HEK293 (cell line): ENCODE measurements at regions not wholly inside any gene's neighbourhood (a gene's known extent, or its start where the extent isn't known, plus 50 kb on each side); places are given as distances from the start of the nearest gene placed in this dataset.

Source experiments
- CTCF ChIA-PET: fragments of 350-600 bp; formaldehyde crosslinking; extraction: SDS; loops from one replicate; lab custom pipeline; 2021; ENCODE audit warnings: antibody characterized with exemption; lab: Yijun Ruan, JAX
- POLR2A ChIA-PET: fragments of 300-600 bp; formaldehyde crosslinking; extraction: SDS; loops from one replicate; lab custom pipeline; 2020; ENCODE audit warnings: antibody characterized with exemption, inconsistent platforms; lab: Yijun Ruan, JAX
- H3K27ac ChIP-seq: fragments of 200-500 bp; sonication (Bioruptor generic); 2 replicates; pipeline ENCODE4 v1.5.1; 2014; ENCODE audit warnings: low read depth, low read length, control low read depth, inconsistent platforms; ENCODE audit errors: extremely low read depth
- H3K36me3 ChIP-seq, 2 experiments: fragments of 200-500 bp in 1 of 2; sonication (Bioruptor generic) in 1 of 2; 1 replicate in 1 of 2; 2 replicates in 1 of 2; pipeline ENCODE4 v1.5.1; 2014 to 2017; ENCODE audit warnings: inconsistent platforms in 2 of 2, low read length in 2 of 2; ENCODE audit not compliant: control insufficient read depth in 2 of 2, insufficient read depth in 1 of 2
- H3K4me1 ChIP-seq: fragments of 200-500 bp; sonication (Bioruptor generic); 2 replicates; pipeline ENCODE4 v1.5.1; 2014; ENCODE audit warnings: mild to moderate bottlenecking, low read length, inconsistent platforms; ENCODE audit not compliant: control insufficient read depth, insufficient read depth
- H3K4me3 ChIP-seq: 2 replicates; pipeline ENCODE4 v1.5.1; 2011; ENCODE audit warnings: low read depth, mild to moderate bottlenecking, control low read depth, low read length, moderate library complexity
- H3K9me3 ChIP-seq: fragments of 200-500 bp; sonication (Bioruptor generic); 2 replicates; pipeline ENCODE4 v1.5.1; 2014; ENCODE audit warnings: low read depth, low read length, inconsistent platforms; ENCODE audit not compliant: control insufficient read depth, insufficient read depth
- GLIS2 ChIP-seq: fragments of 450-650 bp; formaldehyde crosslinking; IDR thresholded peaks from 2 replicates; pipeline ENCODE4 v1.5.1; 2016; ENCODE audit warnings: missing biosample characterization, missing genetic modification characterization
- HOXA7 ChIP-seq: sonication (generic); formaldehyde crosslinking; IDR thresholded peaks from 2 replicates; pipeline ENCODE4 v1.8.1; 2022; ENCODE audit warnings: missing genetic modification reagents, borderline replicate concordance
- HOXC10 ChIP-seq: sonication (generic); formaldehyde crosslinking; IDR thresholded peaks from 2 replicates; pipeline ENCODE4 v1.8.1; 2023; ENCODE audit warnings: mild to moderate bottlenecking, missing genetic modification reagents
- HOXD13 ChIP-seq: sonication (generic); formaldehyde crosslinking; IDR thresholded peaks from 2 replicates; pipeline ENCODE4 v1.8.0; 2022; ENCODE audit warnings: missing genetic modification reagents, borderline replicate concordance
- KLF16 ChIP-seq: fragments of 450-650 bp; formaldehyde crosslinking; IDR thresholded peaks from 2 replicates; pipeline ENCODE4 v1.5.1; 2017; ENCODE audit warnings: missing biosample characterization, missing genetic modification characterization
- REPIN1 ChIP-seq: fragments of 450-650 bp; formaldehyde crosslinking; IDR thresholded peaks from 2 replicates; pipeline ENCODE4 v1.5.1; 2017; ENCODE audit warnings: missing biosample characterization, missing genetic modification characterization, low read depth
- ZBTB21 ChIP-seq: fragments of 450-650 bp; formaldehyde crosslinking; IDR thresholded peaks from 2 replicates; pipeline ENCODE4 v1.5.1; 2017; ENCODE audit warnings: missing biosample characterization, missing genetic modification characterization
- ZFP37 ChIP-seq: fragments of 450-650 bp; formaldehyde crosslinking; IDR thresholded peaks from 2 replicates; pipeline ENCODE4 v1.5.1; 2016; ENCODE audit warnings: missing biosample characterization, missing genetic modification characterization
- ZNF114 ChIP-seq: fragments of 450-650 bp; formaldehyde crosslinking; IDR thresholded peaks from 2 replicates; pipeline ENCODE4 v1.5.0; 2017; ENCODE audit warnings: missing biosample characterization, missing genetic modification characterization
- ZNF146 ChIP-seq: fragments of 450-650 bp; formaldehyde crosslinking; IDR thresholded peaks from 2 replicates; pipeline ENCODE4 v1.5.1; 2016; ENCODE audit warnings: missing biosample characterization, missing genetic modification characterization
- ZNF19 ChIP-seq: fragments of 450-650 bp; formaldehyde crosslinking; IDR thresholded peaks from 2 replicates; pipeline ENCODE4; 2016; ENCODE audit warnings: missing biosample characterization, missing genetic modification characterization, low read depth
- ZNF366 ChIP-seq: fragments of 450-650 bp; formaldehyde crosslinking; conservative IDR thresholded peaks from 2 replicates; pipeline ENCODE4 v1.5.1; 2016; ENCODE audit warnings: missing biosample characterization, missing genetic modification characterization
- ZNF514 ChIP-seq: fragments of 450-650 bp; formaldehyde crosslinking; IDR thresholded peaks from 2 replicates; pipeline ENCODE4 v1.5.1; 2016; ENCODE audit warnings: missing biosample characterization, missing genetic modification characterization
- ZNF701 ChIP-seq: fragments of 450-650 bp; formaldehyde crosslinking; IDR thresholded peaks from 2 replicates; pipeline ENCODE4 v1.5.1; 2016; ENCODE audit warnings: missing biosample characterization, missing genetic modification characterization
- ZNF830 ChIP-seq: fragments of 450-650 bp; IDR thresholded peaks from 2 replicates; pipeline ENCODE4 v1.5.0; 2018; ENCODE audit warnings: missing biosample characterization, missing genetic modification characterization, low read depth, mild to moderate bottlenecking, moderate library complexity
- ZSCAN16 ChIP-seq: fragments of 450-650 bp; formaldehyde crosslinking; IDR thresholded peaks from 2 replicates; pipeline ENCODE4 v1.5.1; 2016; ENCODE audit warnings: missing biosample characterization, missing genetic modification characterization
- ZSCAN23 ChIP-seq: fragments of 450-650 bp; formaldehyde crosslinking; IDR thresholded peaks from 2 replicates; pipeline ENCODE4 v1.5.1; 2016; ENCODE audit warnings: missing biosample characterization, missing genetic modification characterization
- TF ChIP-seq, protein P1 (sequence below): fragments of 450-650 bp; formaldehyde crosslinking; IDR thresholded peaks from 2 replicates; pipeline ENCODE4 v1.5.1; 2016; ENCODE audit warnings: missing biosample characterization, missing genetic modification characterization
- TF ChIP-seq, protein P2 (sequence below): fragments of 450-650 bp; formaldehyde crosslinking; IDR thresholded peaks from 2 replicates; pipeline ENCODE4 v1.5.1; 2017; ENCODE audit warnings: missing biosample characterization, missing genetic modification characterization
- TF ChIP-seq, protein P3 (sequence below): fragments of 450-650 bp; formaldehyde crosslinking; IDR thresholded peaks from 2 replicates; pipeline ENCODE4 v1.5.1; 2016; ENCODE audit warnings: missing biosample characterization, missing genetic modification characterization
- TF ChIP-seq, protein P4 (sequence below): fragments of 450-650 bp; formaldehyde crosslinking; IDR thresholded peaks from 2 replicates; pipeline ENCODE4 v1.5.1; 2016; ENCODE audit warnings: missing biosample characterization, missing genetic modification characterization, borderline replicate concordance

DNA sequence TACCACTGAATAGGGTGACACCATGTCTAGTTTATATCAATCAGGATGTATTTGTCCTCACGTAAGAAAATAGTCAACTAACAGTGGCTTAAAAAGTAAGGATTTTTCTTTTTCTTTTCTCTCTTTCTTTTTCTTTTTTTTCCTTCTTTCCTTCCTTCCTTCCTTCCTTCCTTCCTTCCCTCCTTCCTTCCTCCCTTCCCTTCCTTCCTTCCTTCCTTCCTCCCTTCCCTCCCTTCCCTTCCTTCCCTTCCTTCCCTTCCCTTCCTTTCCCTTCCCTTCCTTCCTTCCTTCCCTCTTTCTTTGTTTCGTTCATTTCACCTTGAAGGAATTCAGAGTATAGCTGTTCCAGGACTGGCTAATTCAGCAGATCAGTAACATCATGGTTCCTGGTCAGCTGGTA, 83.2 kb downstream of the SOX4 start:
- ChIA-PET CTCF (no interaction called here), POLR2A (no interaction called here)
- H3K9me3 ChIP-seq = no peaks in the 10 kb centered on the region
- no peak overlapping the region for H3K4me3 ChIP-seq
- H3K36me3 ChIP-seq = no peaks in the 10 kb centered on the region
- H3K4me1 ChIP-seq = no peaks in the 10 kb centered on the region; the same call in 1 of the 2 replicates
- no peak for TF ChIP-seq HOXC10
- peak; percentile 92 for TF ChIP-seq ZNF366
- no peak for TF ChIP-seq HOXD13 (CRISPR knock-in tag)
- TF ChIP-seq, protein P1, sequence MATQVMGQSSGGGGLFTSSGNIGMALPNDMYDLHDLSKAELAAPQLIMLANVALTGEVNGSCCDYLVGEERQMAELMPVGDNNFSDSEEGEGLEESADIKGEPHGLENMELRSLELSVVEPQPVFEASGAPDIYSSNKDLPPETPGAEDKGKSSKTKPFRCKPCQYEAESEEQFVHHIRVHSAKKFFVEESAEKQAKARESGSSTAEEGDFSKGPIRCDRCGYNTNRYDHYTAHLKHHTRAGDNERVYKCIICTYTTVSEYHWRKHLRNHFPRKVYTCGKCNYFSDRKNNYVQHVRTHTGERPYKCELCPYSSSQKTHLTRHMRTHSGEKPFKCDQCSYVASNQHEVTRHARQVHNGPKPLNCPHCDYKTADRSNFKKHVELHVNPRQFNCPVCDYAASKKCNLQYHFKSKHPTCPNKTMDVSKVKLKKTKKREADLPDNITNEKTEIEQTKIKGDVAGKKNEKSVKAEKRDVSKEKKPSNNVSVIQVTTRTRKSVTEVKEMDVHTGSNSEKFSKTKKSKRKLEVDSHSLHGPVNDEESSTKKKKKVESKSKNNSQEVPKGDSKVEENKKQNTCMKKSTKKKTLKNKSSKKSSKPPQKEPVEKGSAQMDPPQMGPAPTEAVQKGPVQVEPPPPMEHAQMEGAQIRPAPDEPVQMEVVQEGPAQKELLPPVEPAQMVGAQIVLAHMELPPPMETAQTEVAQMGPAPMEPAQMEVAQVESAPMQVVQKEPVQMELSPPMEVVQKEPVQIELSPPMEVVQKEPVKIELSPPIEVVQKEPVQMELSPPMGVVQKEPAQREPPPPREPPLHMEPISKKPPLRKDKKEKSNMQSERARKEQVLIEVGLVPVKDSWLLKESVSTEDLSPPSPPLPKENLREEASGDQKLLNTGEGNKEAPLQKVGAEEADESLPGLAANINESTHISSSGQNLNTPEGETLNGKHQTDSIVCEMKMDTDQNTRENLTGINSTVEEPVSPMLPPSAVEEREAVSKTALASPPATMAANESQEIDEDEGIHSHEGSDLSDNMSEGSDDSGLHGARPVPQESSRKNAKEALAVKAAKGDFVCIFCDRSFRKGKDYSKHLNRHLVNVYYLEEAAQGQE (tag by site-specific recombination) = no peak
- H3K27ac ChIP-seq = no peak overlapping the region

DNA sequence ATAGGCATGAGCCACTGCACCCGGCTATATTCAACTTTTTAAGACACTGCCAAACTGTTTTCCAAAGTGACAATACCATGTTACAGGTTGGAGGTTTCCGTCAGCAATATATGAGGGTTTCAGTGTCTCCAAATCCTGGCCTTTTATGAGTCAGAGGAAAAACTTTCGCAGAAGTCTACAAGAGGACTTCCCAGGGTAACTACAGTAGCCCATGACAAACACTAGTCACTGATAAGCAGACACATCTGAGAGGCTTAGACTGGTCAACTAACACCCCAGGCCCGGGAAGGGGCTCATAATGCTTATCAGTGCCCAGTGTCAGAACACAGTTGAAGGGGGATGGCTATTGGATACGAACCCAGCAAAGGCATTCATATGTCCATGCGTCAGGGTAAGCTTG, 85.4 kb downstream of the SOX4 start:
- POLR2A ChIA-PET = interaction anchor here (0.6 to 0.7 kb wide), 2 partner anchors 242 to 636 kb away, joined by 3 to 8 read pairs; no protein-coding TSS in a partner anchor
- Histone ChIP-seq H3K4me3 (no peak overlapping the region), H3K36me3 (no peaks in the 10 kb centered on the region), H3K4me1 (no peaks in the 10 kb centered on the region; the same call in 1 of the 2 replicates), H3K27ac (no peak overlapping the region), H3K9me3 (no peaks in the 10 kb centered on the region)
- TF ChIP-seq ZNF830 (tag by site-specific recombination) = no peak
- TF ChIP-seq GLIS2 (tag by site-specific recombination) = no peak
- TF ChIP-seq ZNF114 (tag by site-specific recombination) = no peak
- TF ChIP-seq, protein P2, sequence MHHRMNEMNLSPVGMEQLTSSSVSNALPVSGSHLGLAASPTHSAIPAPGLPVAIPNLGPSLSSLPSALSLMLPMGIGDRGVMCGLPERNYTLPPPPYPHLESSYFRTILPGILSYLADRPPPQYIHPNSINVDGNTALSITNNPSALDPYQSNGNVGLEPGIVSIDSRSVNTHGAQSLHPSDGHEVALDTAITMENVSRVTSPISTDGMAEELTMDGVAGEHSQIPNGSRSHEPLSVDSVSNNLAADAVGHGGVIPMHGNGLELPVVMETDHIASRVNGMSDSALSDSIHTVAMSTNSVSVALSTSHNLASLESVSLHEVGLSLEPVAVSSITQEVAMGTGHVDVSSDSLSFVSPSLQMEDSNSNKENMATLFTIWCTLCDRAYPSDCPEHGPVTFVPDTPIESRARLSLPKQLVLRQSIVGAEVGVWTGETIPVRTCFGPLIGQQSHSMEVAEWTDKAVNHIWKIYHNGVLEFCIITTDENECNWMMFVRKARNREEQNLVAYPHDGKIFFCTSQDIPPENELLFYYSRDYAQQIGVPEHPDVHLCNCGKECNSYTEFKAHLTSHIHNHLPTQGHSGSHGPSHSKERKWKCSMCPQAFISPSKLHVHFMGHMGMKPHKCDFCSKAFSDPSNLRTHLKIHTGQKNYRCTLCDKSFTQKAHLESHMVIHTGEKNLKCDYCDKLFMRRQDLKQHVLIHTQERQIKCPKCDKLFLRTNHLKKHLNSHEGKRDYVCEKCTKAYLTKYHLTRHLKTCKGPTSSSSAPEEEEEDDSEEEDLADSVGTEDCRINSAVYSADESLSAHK (tag by site-specific recombination) = peak; percentile 66
- CTCF ChIA-PET = interaction anchor here (0.6 kb wide), 2 partner anchors 267 to 421 kb away, joined by 3 to 4 read pairs; no protein-coding TSS in a partner anchor

DNA sequence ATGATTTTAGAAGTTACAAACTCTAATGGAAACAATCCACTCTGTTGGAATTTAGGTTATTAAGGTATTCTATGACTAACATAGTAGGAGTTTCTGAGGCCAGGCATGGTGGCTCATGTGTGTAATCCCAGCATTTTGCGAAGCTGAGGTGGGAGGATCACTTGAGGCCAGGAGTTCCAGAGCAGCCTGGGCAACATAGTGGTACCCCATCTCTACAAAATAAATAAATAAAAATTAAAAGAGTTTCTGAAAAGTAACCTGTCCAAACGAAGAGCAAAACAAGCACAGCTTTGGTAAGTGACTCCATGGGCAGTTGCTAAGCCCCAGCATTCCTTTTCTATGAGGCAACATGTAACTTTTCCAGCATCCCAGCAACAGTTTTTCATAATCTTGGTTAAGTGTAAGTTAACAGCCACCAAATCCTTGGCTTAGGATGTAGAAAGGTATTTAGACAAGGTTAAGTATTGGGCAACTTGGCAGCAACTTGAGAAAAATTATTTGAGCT, 86.3 kb downstream of the SOX4 start:
- CTCF ChIA-PET = interaction anchor here (1.2 kb wide), 1 partner anchor 70 kb away, joined by 3 read pairs; no protein-coding TSS in a partner anchor
- Histone ChIP-seq H3K4me3 (no peak overlapping the region), H3K36me3 (no peaks in the 10 kb centered on the region), H3K27ac (no peak overlapping the region), H3K9me3 (no peaks in the 10 kb centered on the region), H3K4me1 (no peaks in the 10 kb centered on the region; the same call in 1 of the 2 replicates)
- POLR2A ChIA-PET = no interaction called here
- no peak for TF ChIP-seq ZSCAN16 (tag by site-specific recombination)
- TF ChIP-seq KLF16 (tag by site-specific recombination) = no peak
- TF ChIP-seq, protein P3, sequence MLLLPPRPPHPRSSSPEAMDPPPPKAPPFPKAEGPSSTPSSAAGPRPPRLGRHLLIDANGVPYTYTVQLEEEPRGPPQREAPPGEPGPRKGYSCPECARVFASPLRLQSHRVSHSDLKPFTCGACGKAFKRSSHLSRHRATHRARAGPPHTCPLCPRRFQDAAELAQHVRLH (tag by site-specific recombination) = no peak
- TF ChIP-seq ZNF701 (tag by site-specific recombination) = no peak
- TF ChIP-seq ZNF19 (tag by site-specific recombination) = no peak
- no peak for TF ChIP-seq ZNF366
- TF ChIP-seq, protein P4, sequence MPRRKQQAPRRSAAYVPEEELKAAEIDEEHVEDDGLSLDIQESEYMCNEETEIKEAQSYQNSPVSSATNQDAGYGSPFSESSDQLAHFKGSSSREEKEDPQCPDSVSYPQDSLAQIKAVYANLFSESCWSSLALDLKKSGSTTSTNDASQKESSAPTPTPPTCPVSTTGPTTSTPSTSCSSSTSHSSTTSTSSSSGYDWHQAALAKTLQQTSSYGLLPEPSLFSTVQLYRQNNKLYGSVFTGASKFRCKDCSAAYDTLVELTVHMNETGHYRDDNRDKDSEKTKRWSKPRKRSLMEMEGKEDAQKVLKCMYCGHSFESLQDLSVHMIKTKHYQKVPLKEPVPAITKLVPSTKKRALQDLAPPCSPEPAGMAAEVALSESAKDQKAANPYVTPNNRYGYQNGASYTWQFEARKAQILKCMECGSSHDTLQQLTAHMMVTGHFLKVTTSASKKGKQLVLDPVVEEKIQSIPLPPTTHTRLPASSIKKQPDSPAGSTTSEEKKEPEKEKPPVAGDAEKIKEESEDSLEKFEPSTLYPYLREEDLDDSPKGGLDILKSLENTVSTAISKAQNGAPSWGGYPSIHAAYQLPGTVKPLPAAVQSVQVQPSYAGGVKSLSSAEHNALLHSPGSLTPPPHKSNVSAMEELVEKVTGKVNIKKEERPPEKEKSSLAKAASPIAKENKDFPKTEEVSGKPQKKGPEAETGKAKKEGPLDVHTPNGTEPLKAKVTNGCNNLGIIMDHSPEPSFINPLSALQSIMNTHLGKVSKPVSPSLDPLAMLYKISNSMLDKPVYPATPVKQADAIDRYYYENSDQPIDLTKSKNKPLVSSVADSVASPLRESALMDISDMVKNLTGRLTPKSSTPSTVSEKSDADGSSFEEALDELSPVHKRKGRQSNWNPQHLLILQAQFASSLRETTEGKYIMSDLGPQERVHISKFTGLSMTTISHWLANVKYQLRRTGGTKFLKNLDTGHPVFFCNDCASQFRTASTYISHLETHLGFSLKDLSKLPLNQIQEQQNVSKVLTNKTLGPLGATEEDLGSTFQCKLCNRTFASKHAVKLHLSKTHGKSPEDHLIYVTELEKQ (tag by site-specific recombination) = no peak
- TF ChIP-seq HOXA7 (CRISPR knock-in tag) = no peak
- TF ChIP-seq ZNF514 (tag by site-specific recombination) = no peak
- TF ChIP-seq ZNF114 (tag by site-specific recombination) = no peak
- TF ChIP-seq ZFP37 (tag by site-specific recombination) = no peak
- no peak for TF ChIP-seq REPIN1 (tag by site-specific recombination)
- no peak for TF ChIP-seq ZSCAN23
- no peak for TF ChIP-seq ZBTB21 (tag by site-specific recombination)
- TF ChIP-seq ZNF146 (tag by site-specific recombination) = no peak
